ENCODE measurements at regions not wholly inside any gene's neighbourhood (a gene's known extent, or its start where the extent isn't known, plus 50 kb on each side); places are given as distances from the start of the nearest gene placed in this dataset.

DNA sequence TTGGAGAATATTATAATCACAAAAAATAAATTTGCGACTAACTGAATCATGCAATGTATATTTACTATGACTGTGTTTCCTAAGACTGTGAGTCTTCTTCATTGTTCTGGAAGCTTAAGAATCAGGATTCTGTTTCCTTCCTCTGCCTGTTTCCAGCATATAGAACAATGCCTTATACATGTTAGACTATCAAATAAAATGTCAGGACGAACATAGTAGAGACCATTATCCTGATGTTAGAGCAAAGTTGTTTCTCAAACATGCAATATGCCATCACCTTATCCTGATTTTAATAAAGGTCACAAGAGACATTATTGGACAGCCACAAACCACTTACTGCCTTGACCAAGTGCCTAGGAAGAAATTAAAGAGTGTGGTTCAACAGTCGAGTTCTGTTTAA is 457.4 kb upstream of the AGTR1 start:
- Histone ChIP-seq H3K23ac (ENCODE audit: low read depth, low read length) (no peak overlapping the region), H2BK120ac (ENCODE audit: low read depth, low read length) (no peak overlapping the region), H3K4me1 (ENCODE audit: control insufficient read depth, insufficient read depth, low read length) (no peaks in the 10 kb centered on the region), H2BK15ac (ENCODE audit: low read depth, low read length) (no peak overlapping the region), H3K79me1 (ENCODE audit: low read depth in 1 of 2, low read length in 2 of 2) (no peaks in the 10 kb centered on the region), H2AK9ac (replicated peaks; ENCODE audit: low read depth, low read length, poor library complexity) (no peak overlapping the region), H4K8ac (ENCODE audit: low read depth in 2 of 2, low read length in 2 of 2) (no peak overlapping the region), H3K9ac (ENCODE audit: low read depth, low read length) (no peak overlapping the region), H3K14ac (replicated peaks; ENCODE audit: low read depth, low read length) (no peak overlapping the region), H4K91ac (ENCODE audit: insufficient read depth, low read depth, low read length) (no peak overlapping the region), H3K9me1 (ENCODE audit: insufficient read depth, low read length) (no peaks in the 10 kb centered on the region), H3K9me3 (ENCODE audit: control insufficient read depth, insufficient read depth, low read length) (no peaks in the 10 kb centered on the region), H4K5ac (ENCODE audit: low read depth, low read length) (no peak overlapping the region), H2AFZ (replicated peaks; ENCODE audit: low read length, poor library complexity) (no peak overlapping the region), H3K27ac (ENCODE audit: insufficient read depth, low read length) (no peak overlapping the region), H2BK5ac (ENCODE audit: low read depth, low read length, poor library complexity, severe bottlenecking) (no peak overlapping the region), H2BK20ac (ENCODE audit: low read depth, low read length) (no peak overlapping the region), H3K4me3 (ENCODE audit: insufficient read depth, low read depth, low read length) (no peak overlapping the region), H3K18ac (ENCODE audit: low read depth, low read length) (no peak overlapping the region), H4K20me1 (ENCODE audit: insufficient read depth, low read length) (no peaks in the 10 kb centered on the region), H2AK5ac (ENCODE audit: low read depth, low read length) (no peak overlapping the region), H3K56ac (ENCODE audit: extremely low read depth, insufficient read depth, low read length) (no peak overlapping the region), H3K4me2 (ENCODE audit: low read depth, low read length) (no peak overlapping the region), H3K36me3 (ENCODE audit: control insufficient read depth, insufficient read depth, low read length) (no peaks in the 10 kb centered on the region), H3K27me3 (ENCODE audit: control insufficient read depth, insufficient read depth, low read length) (no peaks in the 10 kb centered on the region), H3K4ac (ENCODE audit: low read depth, low read length) (no peak overlapping the region)
- CTCF ChIA-PET, result interaction anchor here (0.6 kb wide), 2 partner anchors 13 to 127 kb away, joined by 3 read pairs; no protein-coding TSS in a partner anchor
- in situ Hi-C loops (cut with MboI; ENCODE audit: low sequenced_read_pairs) (no loop called here), intact Hi-C loops (cut with micrococcal nuclease) (loop anchor here (10.0 kb wide), 1 partner anchor 64 kb away; no protein-coding TSS in a partner anchor), dilution Hi-C loops (cut with HindIII; ENCODE audit: low sequenced_read_pairs, unreplicated experiment) (no loop called here)
- BruUV-seq (replicated peaks), result no TSS peak
- no peak for DNase-seq
- no peak for ATAC-seq (ENCODE audit: low read depth)
- WGBS, 2 experiments (ENCODE audit: extremely low coverage in 2 of 2, insufficient read length in 1 of 2), result no CpG with 5 or more reads among the region's 3 CpGs
- TF ChIP-seq MXI1 (IDR thresholded peaks at IDR 0.05; ENCODE audit: borderline replicate concordance, low read depth, low read length) (no peak), FOS (IDR thresholded peaks at IDR 0.05; ENCODE audit: low read depth, low read length) (no peak), RAD21 (IDR thresholded peaks at IDR 0.05; ENCODE audit: low read length) (no peak), SMC3 (IDR thresholded peaks at IDR 0.05; ENCODE audit: low read depth, low read length) (no peak), BHLHE40 (IDR thresholded peaks at IDR 0.05; ENCODE audit: low read depth, low read length) (no peak), RFX5 (IDR thresholded peaks at IDR 0.05; ENCODE audit: low read depth, low read length) (no peak), CHD1 (IDR thresholded peaks at IDR 0.05; ENCODE audit: low read depth, low read length) (no peak), MAZ (IDR thresholded peaks at IDR 0.05; ENCODE audit: borderline replicate concordance, low read depth, low read length) (no peak), POLR2A (IDR thresholded peaks at IDR 0.05; ENCODE audit: low read depth, low read length) (no peak), MAFK (IDR thresholded peaks at IDR 0.05; ENCODE audit: low read depth, low read length) (no peak), RCOR1 (IDR thresholded peaks at IDR 0.05; ENCODE audit: insufficient replicate concordance, low read length) (no peak)
- TF ChIP-seq, protein P1, sequence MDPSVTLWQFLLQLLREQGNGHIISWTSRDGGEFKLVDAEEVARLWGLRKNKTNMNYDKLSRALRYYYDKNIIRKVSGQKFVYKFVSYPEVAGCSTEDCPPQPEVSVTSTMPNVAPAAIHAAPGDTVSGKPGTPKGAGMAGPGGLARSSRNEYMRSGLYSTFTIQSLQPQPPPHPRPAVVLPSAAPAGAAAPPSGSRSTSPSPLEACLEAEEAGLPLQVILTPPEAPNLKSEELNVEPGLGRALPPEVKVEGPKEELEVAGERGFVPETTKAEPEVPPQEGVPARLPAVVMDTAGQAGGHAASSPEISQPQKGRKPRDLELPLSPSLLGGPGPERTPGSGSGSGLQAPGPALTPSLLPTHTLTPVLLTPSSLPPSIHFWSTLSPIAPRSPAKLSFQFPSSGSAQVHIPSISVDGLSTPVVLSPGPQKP (IDR thresholded peaks at IDR 0.05; ENCODE audit: borderline replicate concordance, low read depth, low read length), result no peak
- TF ChIP-seq, protein P2, sequence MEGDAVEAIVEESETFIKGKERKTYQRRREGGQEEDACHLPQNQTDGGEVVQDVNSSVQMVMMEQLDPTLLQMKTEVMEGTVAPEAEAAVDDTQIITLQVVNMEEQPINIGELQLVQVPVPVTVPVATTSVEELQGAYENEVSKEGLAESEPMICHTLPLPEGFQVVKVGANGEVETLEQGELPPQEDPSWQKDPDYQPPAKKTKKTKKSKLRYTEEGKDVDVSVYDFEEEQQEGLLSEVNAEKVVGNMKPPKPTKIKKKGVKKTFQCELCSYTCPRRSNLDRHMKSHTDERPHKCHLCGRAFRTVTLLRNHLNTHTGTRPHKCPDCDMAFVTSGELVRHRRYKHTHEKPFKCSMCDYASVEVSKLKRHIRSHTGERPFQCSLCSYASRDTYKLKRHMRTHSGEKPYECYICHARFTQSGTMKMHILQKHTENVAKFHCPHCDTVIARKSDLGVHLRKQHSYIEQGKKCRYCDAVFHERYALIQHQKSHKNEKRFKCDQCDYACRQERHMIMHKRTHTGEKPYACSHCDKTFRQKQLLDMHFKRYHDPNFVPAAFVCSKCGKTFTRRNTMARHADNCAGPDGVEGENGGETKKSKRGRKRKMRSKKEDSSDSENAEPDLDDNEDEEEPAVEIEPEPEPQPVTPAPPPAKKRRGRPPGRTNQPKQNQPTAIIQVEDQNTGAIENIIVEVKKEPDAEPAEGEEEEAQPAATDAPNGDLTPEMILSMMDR (conservative IDR thresholded peaks at IDR 0.05; ENCODE audit: low read depth, low read length), result no peak
- POLR2A ChIA-PET (ENCODE audit: unreplicated experiment), result no interaction called here

Measured in IMR-90 (cell line).